ENCODE measurements at regions not wholly inside any gene's neighbourhood (a gene's known extent, or its start where the extent isn't known, plus 50 kb on each side); places are given as distances from the start of the nearest gene placed in this dataset.

- H3K4me3 ChIP-seq (ENCODE audit: low read length): no peak overlapping the region
- H3K9me3 ChIP-seq (ENCODE audit: control insufficient read depth, low read length): no peaks in the 10 kb centered on the region
- H3K4me1 ChIP-seq (ENCODE audit: control insufficient read depth, insufficient read depth, low read length): no peaks in the 10 kb centered on the region
- no peak overlapping the region for H3K9ac ChIP-seq (ENCODE audit: extremely low read depth, low read length, poor library complexity, severe bottlenecking)
- H3K27ac ChIP-seq (ENCODE audit: low read depth, low read length): no peak overlapping the region
- no peak for DNase-seq
- Mint-ChIP-seq H3K4me1 (peaks cover 13% of the 10 kb centered on the region), H3K36me3 (ENCODE audit: low read depth) (peaks cover 4% of the 10 kb centered on the region), H3K4me3 (no peak overlapping the region), H3K27me3 (ENCODE audit: insufficient read depth) (no peaks in the 10 kb centered on the region), H3K27ac (no peak overlapping the region), H3K9me3 (peaks cover 4% of the 10 kb centered on the region)
- 86 to 89% methylated on average over 16 to 19 of the region's 19 CpGs for WGBS, 2 experiments (ENCODE audit: insufficient coverage in 1 of 2, insufficient read length in 1 of 2)
- no peaks in the 10 kb centered on the region for H3K36me3 ChIP-seq (ENCODE audit: control insufficient read depth, insufficient read depth, low read length)
- no peak for TF ChIP-seq CTCF (conservative IDR thresholded peaks at IDR 0.05)
- no peaks in the 10 kb centered on the region for H3K27me3 ChIP-seq (ENCODE audit: control insufficient read depth, insufficient read depth, low read length, poor library complexity, severe bottlenecking)
Measured at GRCh38 chr16:85319984-85320440, 207.7 kb upstream of the CIBAR2 start.

- TF ChIP-seq CTCF (conservative IDR thresholded peaks at IDR 0.05): no peak
- Histone ChIP-seq H3K4me3 (ENCODE audit: low read length) (no peak overlapping the region), H3K9ac (ENCODE audit: extremely low read depth, low read length, poor library complexity, severe bottlenecking) (no peak overlapping the region), H3K9me3 (ENCODE audit: control insufficient read depth, low read length) (no peaks in the 10 kb centered on the region), H3K27ac (ENCODE audit: low read depth, low read length) (no peak overlapping the region), H3K4me1 (ENCODE audit: control insufficient read depth, insufficient read depth, low read length) (no peaks in the 10 kb centered on the region), H3K36me3 (ENCODE audit: control insufficient read depth, insufficient read depth, low read length) (no peaks in the 10 kb centered on the region), H3K27me3 (ENCODE audit: control insufficient read depth, insufficient read depth, low read length, poor library complexity, severe bottlenecking) (no peaks in the 10 kb centered on the region)
- no peak for DNase-seq
- Mint-ChIP-seq H3K27ac (no peak overlapping the region), H3K27me3 (ENCODE audit: insufficient read depth) (no peaks in the 10 kb centered on the region), H3K9me3 (peaks cover 4% of the 10 kb centered on the region), H3K36me3 (ENCODE audit: low read depth) (peaks cover 4% of the 10 kb centered on the region), H3K4me1 (peaks cover 13% of the 10 kb centered on the region), H3K4me3 (no peak overlapping the region)
- WGBS, 2 experiments (ENCODE audit: insufficient coverage in 1 of 2, insufficient read length in 1 of 2): 94 to 95% methylated on average over 5 to 11 of the region's 11 CpGs
Measured at GRCh38 chr16:85320677-85321385, 208.6 kb upstream of the CIBAR2 start.

- Mint-ChIP-seq H3K27ac (no peak overlapping the region), H3K36me3 (ENCODE audit: low read depth) (peaks cover 4% of the 10 kb centered on the region), H3K9me3 (peaks cover 4% of the 10 kb centered on the region), H3K4me3 (no peak overlapping the region), H3K4me1 (peaks cover 13% of the 10 kb centered on the region), H3K27me3 (ENCODE audit: insufficient read depth) (no peaks in the 10 kb centered on the region)
- Histone ChIP-seq H3K36me3 (ENCODE audit: control insufficient read depth, insufficient read depth, low read length) (no peaks in the 10 kb centered on the region), H3K9me3 (ENCODE audit: control insufficient read depth, low read length) (no peaks in the 10 kb centered on the region), H3K27me3 (ENCODE audit: control insufficient read depth, insufficient read depth, low read length, poor library complexity, severe bottlenecking) (no peaks in the 10 kb centered on the region), H3K27ac (ENCODE audit: low read depth, low read length) (no peak overlapping the region), H3K4me1 (ENCODE audit: control insufficient read depth, insufficient read depth, low read length) (peaks cover 2% of the 10 kb centered on the region), H3K9ac (ENCODE audit: extremely low read depth, low read length, poor library complexity, severe bottlenecking) (no peak overlapping the region), H3K4me3 (ENCODE audit: low read length) (no peak overlapping the region)
- WGBS, 2 experiments (ENCODE audit: insufficient coverage in 1 of 2, insufficient read length in 1 of 2): 87 to 91% methylated on average over 10 to 16 of the region's 16 CpGs
- no peak for DNase-seq
- TF ChIP-seq CTCF (conservative IDR thresholded peaks at IDR 0.05): no peak
Measured at GRCh38 chr16:85321509-85322271, 209.4 kb upstream of the CIBAR2 start.

All from endodermal cell (in vitro differentiated cells).